ENCODE measurements at regions not wholly inside any gene's neighbourhood (a gene's known extent, or its start where the extent isn't known, plus 50 kb on each side); places are given as distances from the start of the nearest gene placed in this dataset.
"Not testable (repeated sequence)": the region's sequence is repeated elsewhere in the genome, so short reads cannot be mapped to it uniquely, and the experiment has no call there.

GRCh38 chr6:73989428-73989827 lies 293.4 kb downstream of the CD109 start:
- no peak for DNase-seq (ENCODE audit: low spot score)

GRCh38 chr6:73985891-73986290 lies 289.9 kb downstream of the CD109 start:
- DNase-seq (ENCODE audit: low spot score) (no peak), ATAC-seq (no peak)
- intact Hi-C loops (cut with DNase I), result no loop called here

More at GRCh38 chr6:73989428-73989827, 293.4 kb downstream of the CD109 start:
- no peak for ATAC-seq
- intact Hi-C loops (cut with DNase I), result no loop called here

- ATAC-seq (no peak), DNase-seq (ENCODE audit: low spot score) (no peak)
- intact Hi-C loops (cut with DNase I), result no loop called here
Measured at GRCh38 chr6:73984571-73985210, 288.7 kb downstream of the CD109 start.

GRCh38 chr6:73983367-73983766 lies 287.4 kb downstream of the CD109 start:
- intact Hi-C loops (cut with DNase I), result no loop called here
- DNase-seq (ENCODE audit: low spot score) (no peak), ATAC-seq (no peak)

- DNase-seq (ENCODE audit: low spot score) (no peak), ATAC-seq (no peak)
- intact Hi-C loops (cut with DNase I), result no loop called here
Measured at GRCh38 chr6:73980096-73980495, 284.1 kb downstream of the CD109 start.

- ATAC-seq, result no peak
- intact Hi-C loops (cut with DNase I), result no loop called here
- DNase-seq (ENCODE audit: low spot score), result no peak
Measured at GRCh38 chr6:73978330-73978729, 282.3 kb downstream of the CD109 start.

GRCh38 chr6:73972518-73972917 lies 276.5 kb downstream of the CD109 start:
- intact Hi-C loops (cut with DNase I); DNase-seq (ENCODE audit: low spot score); ATAC-seq: not testable (repeated sequence)

GRCh38 chr6:73969971-73970970 lies 274.3 kb downstream of the CD109 start:
- ATAC-seq, result peak; percentile 38
- DNase-seq (ENCODE audit: low spot score), result no peak
- intact Hi-C loops (cut with DNase I), result no loop called here

GRCh38 chr6:73968221-73968757 lies 272.3 kb downstream of the CD109 start:
- intact Hi-C loops (cut with DNase I), result no loop called here
- ATAC-seq (no peak), DNase-seq (ENCODE audit: low spot score) (no peak)

GRCh38 chr6:73965539-73966029 lies 269.6 kb downstream of the CD109 start:
- DNase-seq (ENCODE audit: low spot score) (no peak), ATAC-seq (peak; percentile 38)
- intact Hi-C loops (cut with DNase I), result no loop called here

- intact Hi-C loops (cut with DNase I), result no loop called here
- ATAC-seq (no peak), DNase-seq (ENCODE audit: low spot score) (no peak)
Measured at GRCh38 chr6:73964241-73964854, 268.3 kb downstream of the CD109 start.

- intact Hi-C loops (cut with DNase I), result no loop called here
Measured at GRCh38 chr6:73962884-73963283, 266.9 kb downstream of the CD109 start.

GRCh38 chr6:73956305-73956704 lies 260.3 kb downstream of the CD109 start:
- no peak for DNase-seq (ENCODE audit: low spot score)
- intact Hi-C loops (cut with DNase I), result no loop called here
- ATAC-seq, result no peak

More at GRCh38 chr6:73962884-73963283, 266.9 kb downstream of the CD109 start:
- ATAC-seq (no peak), DNase-seq (ENCODE audit: low spot score) (no peak)

GRCh38 chr6:73955800-73956199 lies 259.8 kb downstream of the CD109 start:
- intact Hi-C loops (cut with DNase I), result no loop called here
- ATAC-seq, result no peak
- DNase-seq (ENCODE audit: low spot score), result no peak

GRCh38 chr6:73954881-73955280 lies 258.9 kb downstream of the CD109 start:
- ATAC-seq (no peak), DNase-seq (ENCODE audit: low spot score) (no peak)
- intact Hi-C loops (cut with DNase I), result no loop called here

- ATAC-seq (no peak), DNase-seq (ENCODE audit: low spot score) (no peak)
- intact Hi-C loops (cut with DNase I), result no loop called here
Measured at GRCh38 chr6:73951183-73951582, 255.2 kb downstream of the CD109 start.

GRCh38 chr6:73943930-73944652 lies 248.1 kb downstream of the CD109 start:
- intact Hi-C loops (cut with DNase I), result no loop called here
- DNase-seq (ENCODE audit: low spot score) (no peak), ATAC-seq (no peak)

- no peak for DNase-seq (ENCODE audit: low spot score)
- intact Hi-C loops (cut with DNase I), result no loop called here
- ATAC-seq, result no peak
Measured at GRCh38 chr6:73943411-73943810, 247.4 kb downstream of the CD109 start.

Measured in sciatic nerve (tissue), 2 donors.